ENCODE measurements at regions not wholly inside any gene's neighbourhood (a gene's known extent, or its start where the extent isn't known, plus 50 kb on each side); places are given as distances from the start of the nearest gene placed in this dataset.

- no peak for DNase-seq (ENCODE audit: low read depth)
- TF ChIP-seq CTCF (conservative IDR thresholded peaks at IDR 0.05; ENCODE audit: low read depth, low read length), result no peak
- H3K4me3 ChIP-seq (ENCODE audit: low read depth, low read length), result no peak overlapping the region
These were observed 258.2 kb upstream of the TNRC6C start for GRCh38 chr17:77700165-77700881.

GRCh38 chr17:77701996-77702395 lies 256.5 kb upstream of the TNRC6C start:
- DNase-seq (ENCODE audit: low read depth), result no peak
- TF ChIP-seq CTCF (conservative IDR thresholded peaks at IDR 0.05; ENCODE audit: low read depth, low read length), result no peak
- H3K4me3 ChIP-seq (ENCODE audit: low read depth, low read length), result no peak overlapping the region

GRCh38 chr17:77704048-77704815 lies 254.3 kb upstream of the TNRC6C start:
- no peak for TF ChIP-seq CTCF (conservative IDR thresholded peaks at IDR 0.05; ENCODE audit: low read depth, low read length)
- H3K4me3 ChIP-seq (ENCODE audit: low read depth, low read length), result no peak overlapping the region
- no peak for DNase-seq (ENCODE audit: low read depth)

GRCh38 chr17:77706938-77707337 lies 251.6 kb upstream of the TNRC6C start:
- DNase-seq (ENCODE audit: low read depth), result no peak
- no peak for TF ChIP-seq CTCF (conservative IDR thresholded peaks at IDR 0.05; ENCODE audit: low read depth, low read length)
- H3K4me3 ChIP-seq (ENCODE audit: low read depth, low read length), result no peak overlapping the region

GRCh38 chr17:77707546-77707945 lies 251.0 kb upstream of the TNRC6C start:
- TF ChIP-seq CTCF (conservative IDR thresholded peaks at IDR 0.05; ENCODE audit: low read depth, low read length), result no peak
- no peak for DNase-seq (ENCODE audit: low read depth)
- H3K4me3 ChIP-seq (ENCODE audit: low read depth, low read length), result no peak overlapping the region

GRCh38 chr17:77708049-77708448 lies 250.5 kb upstream of the TNRC6C start:
- no peak overlapping the region for H3K4me3 ChIP-seq (ENCODE audit: low read depth, low read length)
- TF ChIP-seq CTCF (conservative IDR thresholded peaks at IDR 0.05; ENCODE audit: low read depth, low read length), result no peak
- DNase-seq (ENCODE audit: low read depth), result no peak
